Uterus (tissue), 2 donors: ENCODE measurements at regions not wholly inside any gene's neighbourhood (a gene's known extent, or its start where the extent isn't known, plus 50 kb on each side); places are given as distances from the start of the nearest gene placed in this dataset.

Experiments used
- POLR2A ChIP-seq, 2 donors: fragments of 450-650 bp; IDR thresholded peaks; one replicate each; pipeline ENCODE4 v1.6.1; 2016; ENCODE audit warnings: antibody characterized with exemption in 2 of 2, mild to moderate bottlenecking in 1 of 2, moderate library complexity in 1 of 2
- TF ChIP-seq, protein P1 (sequence below), 4 experiments: fragments of 200-600 bp in 2 of 4; fragments of 450-650 bp in 2 of 4; sonication (generic) in 2 of 4; IDR thresholded peaks; one replicate each; pipeline ENCODE4 v1.5.1; 2016 to 2019; ENCODE audit warnings: antibody characterized with exemption in 4 of 4, mild to moderate bottlenecking in 2 of 4, moderate library complexity in 1 of 4

GRCh38 chr13:27370305-27370872 lies 54.0 kb upstream of the GTF3A start:
- TF ChIP-seq POLR2A (IDR thresholded peaks at IDR 0.05): no peak
- TF ChIP-seq, protein P1, sequence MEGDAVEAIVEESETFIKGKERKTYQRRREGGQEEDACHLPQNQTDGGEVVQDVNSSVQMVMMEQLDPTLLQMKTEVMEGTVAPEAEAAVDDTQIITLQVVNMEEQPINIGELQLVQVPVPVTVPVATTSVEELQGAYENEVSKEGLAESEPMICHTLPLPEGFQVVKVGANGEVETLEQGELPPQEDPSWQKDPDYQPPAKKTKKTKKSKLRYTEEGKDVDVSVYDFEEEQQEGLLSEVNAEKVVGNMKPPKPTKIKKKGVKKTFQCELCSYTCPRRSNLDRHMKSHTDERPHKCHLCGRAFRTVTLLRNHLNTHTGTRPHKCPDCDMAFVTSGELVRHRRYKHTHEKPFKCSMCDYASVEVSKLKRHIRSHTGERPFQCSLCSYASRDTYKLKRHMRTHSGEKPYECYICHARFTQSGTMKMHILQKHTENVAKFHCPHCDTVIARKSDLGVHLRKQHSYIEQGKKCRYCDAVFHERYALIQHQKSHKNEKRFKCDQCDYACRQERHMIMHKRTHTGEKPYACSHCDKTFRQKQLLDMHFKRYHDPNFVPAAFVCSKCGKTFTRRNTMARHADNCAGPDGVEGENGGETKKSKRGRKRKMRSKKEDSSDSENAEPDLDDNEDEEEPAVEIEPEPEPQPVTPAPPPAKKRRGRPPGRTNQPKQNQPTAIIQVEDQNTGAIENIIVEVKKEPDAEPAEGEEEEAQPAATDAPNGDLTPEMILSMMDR (IDR thresholded peaks at IDR 0.05): no peak
